K562 (cell line): ENCODE measurements at regions not wholly inside any gene's neighbourhood (a gene's known extent, or its start where the extent isn't known, plus 50 kb on each side); places are given as distances from the start of the nearest gene placed in this dataset.
A peak's percentile ranks its signal among the peaks of the same experiment; 100 is the strongest.

ENCODE experiments used
- ESRRA ChIP-seq: fragments of 450-650 bp; IDR thresholded peaks from 2 replicates; pipeline ENCODE4 v1.6.1; 2014; ENCODE audit warnings: low read depth, mild to moderate bottlenecking, moderate library complexity, borderline replicate concordance
- EWSR1 ChIP-seq: fragments of 450-650 bp; IDR thresholded peaks from 2 replicates; pipeline ENCODE4 v1.6.1; 2018; ENCODE audit warnings: borderline replicate concordance, mild to moderate bottlenecking, low read depth, moderate library complexity; ENCODE audit not compliant: partially characterized antibody
- GMEB1 ChIP-seq: fragments of 250-450 bp; sonication (Bioruptor Pico); IDR thresholded peaks from 2 replicates; pipeline ENCODE4 v1.4.0; 2020; ENCODE audit warnings: mild to moderate bottlenecking
- HCFC1 ChIP-seq: IDR thresholded peaks from 2 replicates; pipeline ENCODE4 v1.6.1; 2012; ENCODE audit warnings: low read depth, low read length, improper control_type of control experiment
- KHSRP ChIP-seq: fragments of 450-650 bp; IDR thresholded peaks from 2 replicates; pipeline ENCODE4 v1.6.1; 2017
- MAFG ChIP-seq: fragments of 450-650 bp; conservative IDR thresholded peaks from 2 replicates; pipeline ENCODE4 v1.6.1; 2016; ENCODE audit warnings: missing genetic modification characterization, missing compliant biosample characterization
- NFE2 ChIP-seq: IDR thresholded peaks from 2 replicates; pipeline ENCODE4 v1.6.1; 2014; ENCODE audit warnings: antibody characterized with exemption, low read depth
- POLR2H ChIP-seq: IDR thresholded peaks from 2 replicates; pipeline ENCODE4 v1.6.1; 2016; ENCODE audit warnings: missing genetic modification characterization, low read depth, mild to moderate bottlenecking, control low read depth, missing compliant biosample characterization, moderate library complexity
- PRPF4 ChIP-seq: fragments of 200-400 bp; formaldehyde crosslinking; IDR thresholded peaks from one replicate; pipeline ENCODE4 v1.6.1; 2017; ENCODE audit warnings: low read length, low read depth, mild to moderate bottlenecking; ENCODE audit not compliant: insufficient read depth, poor library complexity, severe bottlenecking
- SIX5 ChIP-seq, 2 experiments: IDR thresholded peaks; 2 replicates each; pipeline ENCODE4 v1.6.1; 2011; ENCODE audit warnings: low read length in 2 of 2, borderline replicate concordance in 1 of 2, low read depth in 1 of 2, mild to moderate bottlenecking in 1 of 2, moderate library complexity in 1 of 2; ENCODE audit not compliant: insufficient read depth in 1 of 2
- U2AF2 ChIP-seq: fragments of 200-400 bp; formaldehyde crosslinking; optimal IDR thresholded peaks from 2 replicates; pipeline ENCODE3; 2017; ENCODE audit warnings: low read depth, mild to moderate bottlenecking, low read length
- ZBTB2 ChIP-seq: fragments of 450-650 bp; IDR thresholded peaks from 2 replicates; pipeline ENCODE4 v1.6.1; 2016; ENCODE audit warnings: antibody characterized with exemption
- ZBTB9 ChIP-seq: fragments of 450-650 bp; formaldehyde crosslinking; IDR thresholded peaks from 2 replicates; pipeline ENCODE4 v1.4.0; 2020; ENCODE audit warnings: mild to moderate bottlenecking, moderate library complexity
- ZNF263 ChIP-seq: sonication (generic); formaldehyde crosslinking; IDR thresholded peaks from 2 replicates; pipeline ENCODE4 v1.8.0; 2022; ENCODE audit warnings: mild to moderate bottlenecking, missing genetic modification reagents, borderline replicate concordance
- ZNF347 ChIP-seq: fragments of 450-650 bp; formaldehyde crosslinking; IDR thresholded peaks from 2 replicates; pipeline ENCODE4 v1.4.0; 2020; ENCODE audit warnings: low read depth, mild to moderate bottlenecking, moderate library complexity
- ZNF384 ChIP-seq: IDR thresholded peaks from 2 replicates; pipeline ENCODE4 v1.6.1; 2012; ENCODE audit warnings: low read depth, low read length, improper control_type of control experiment
- ZNF444 ChIP-seq: fragments of 250-450 bp; sonication (Bioruptor Pico); IDR thresholded peaks from 2 replicates; pipeline ENCODE4 v1.4.0; 2020; ENCODE audit warnings: mild to moderate bottlenecking, moderate library complexity
- ZNF507 ChIP-seq: conservative IDR thresholded peaks from 2 replicates; pipeline ENCODE4 v1.6.1; 2017; ENCODE audit warnings: missing genetic modification characterization, missing compliant biosample characterization
- ZNF561 ChIP-seq: fragments of 450-650 bp; formaldehyde crosslinking; conservative IDR thresholded peaks from 2 replicates; pipeline ENCODE4 v1.4.0; 2020; ENCODE audit warnings: mild to moderate bottlenecking, moderate library complexity
- TF ChIP-seq, protein P1 (sequence below), 2 experiments: fragments of 450-650 bp; conservative IDR thresholded peaks; 2 replicates each; pipeline ENCODE4 v1.6.1; 2017; ENCODE audit warnings: mild to moderate bottlenecking in 2 of 2, moderate library complexity in 2 of 2
- TF ChIP-seq, protein P2 (sequence below): IDR thresholded peaks from 3 replicates; pipeline ENCODE4 v1.6.1; 2011; ENCODE audit warnings: borderline replicate concordance, mild to moderate bottlenecking, moderate library complexity; ENCODE audit not compliant: insufficient read length; ENCODE audit errors: extremely low read depth

- TF ChIP-seq U2AF2 (no peak), ZBTB2 (no peak), KHSRP (no peak), GMEB1 (CRISPR knock-in tag) (no peak), HCFC1 (no peak), ZNF263 (CRISPR knock-in tag) (no peak), ZBTB9 (CRISPR knock-in tag) (no peak), POLR2H (no peak), ZNF507 (tag) (no peak), SIX5 (IDR thresholded peaks at IDR 0.05; ENCODE audit: borderline replicate concordance in 1 of 2, insufficient read depth in 1 of 2, low read depth in 1 of 2, low read length in 2 of 2) (no peak), ESRRA (no peak), EWSR1 (no peak), ZNF561 (no peak), PRPF4 (no peak), ZNF444 (CRISPR knock-in tag) (no peak), ZNF347 (no peak), NFE2 (peak; percentile 66; the same call in 1 of the 2 replicates), ZNF384 (no peak), MAFG (tag) (peak; percentile 70)
- TF ChIP-seq, protein P1, sequence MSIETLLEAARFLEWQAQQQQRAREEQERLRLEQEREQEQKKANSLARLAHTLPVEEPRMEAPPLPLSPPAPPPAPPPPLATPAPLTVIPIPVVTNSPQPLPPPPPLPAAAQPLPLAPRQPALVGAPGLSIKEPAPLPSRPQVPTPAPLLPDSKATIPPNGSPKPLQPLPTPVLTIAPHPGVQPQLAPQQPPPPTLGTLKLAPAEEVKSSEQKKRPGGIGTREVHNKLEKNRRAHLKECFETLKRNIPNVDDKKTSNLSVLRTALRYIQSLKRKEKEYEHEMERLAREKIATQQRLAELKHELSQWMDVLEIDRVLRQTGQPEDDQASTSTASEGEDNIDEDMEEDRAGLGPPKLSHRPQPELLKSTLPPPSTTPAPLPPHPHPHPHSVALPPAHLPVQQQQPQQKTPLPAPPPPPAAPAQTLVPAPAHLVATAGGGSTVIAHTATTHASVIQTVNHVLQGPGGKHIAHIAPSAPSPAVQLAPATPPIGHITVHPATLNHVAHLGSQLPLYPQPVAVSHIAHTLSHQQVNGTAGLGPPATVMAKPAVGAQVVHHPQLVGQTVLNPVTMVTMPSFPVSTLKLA (conservative IDR thresholded peaks at IDR 0.05): no peak
- TF ChIP-seq, protein P2, sequence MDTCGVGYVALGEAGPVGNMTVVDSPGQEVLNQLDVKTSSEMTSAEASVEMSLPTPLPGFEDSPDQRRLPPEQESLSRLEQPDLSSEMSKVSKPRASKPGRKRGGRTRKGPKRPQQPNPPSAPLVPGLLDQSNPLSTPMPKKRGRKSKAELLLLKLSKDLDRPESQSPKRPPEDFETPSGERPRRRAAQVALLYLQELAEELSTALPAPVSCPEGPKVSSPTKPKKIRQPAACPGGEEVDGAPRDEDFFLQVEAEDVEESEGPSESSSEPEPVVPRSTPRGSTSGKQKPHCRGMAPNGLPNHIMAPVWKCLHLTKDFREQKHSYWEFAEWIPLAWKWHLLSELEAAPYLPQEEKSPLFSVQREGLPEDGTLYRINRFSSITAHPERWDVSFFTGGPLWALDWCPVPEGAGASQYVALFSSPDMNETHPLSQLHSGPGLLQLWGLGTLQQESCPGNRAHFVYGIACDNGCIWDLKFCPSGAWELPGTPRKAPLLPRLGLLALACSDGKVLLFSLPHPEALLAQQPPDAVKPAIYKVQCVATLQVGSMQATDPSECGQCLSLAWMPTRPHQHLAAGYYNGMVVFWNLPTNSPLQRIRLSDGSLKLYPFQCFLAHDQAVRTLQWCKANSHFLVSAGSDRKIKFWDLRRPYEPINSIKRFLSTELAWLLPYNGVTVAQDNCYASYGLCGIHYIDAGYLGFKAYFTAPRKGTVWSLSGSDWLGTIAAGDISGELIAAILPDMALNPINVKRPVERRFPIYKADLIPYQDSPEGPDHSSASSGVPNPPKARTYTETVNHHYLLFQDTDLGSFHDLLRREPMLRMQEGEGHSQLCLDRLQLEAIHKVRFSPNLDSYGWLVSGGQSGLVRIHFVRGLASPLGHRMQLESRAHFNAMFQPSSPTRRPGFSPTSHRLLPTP: no peak
These were observed 356.2 kb downstream of the LPIN1 start (continued) for GRCh38 chr2:12102679-12103078.
